Tibial artery (tissue), 4 donors: ENCODE measurements at regions not wholly inside any gene's neighbourhood (a gene's known extent, or its start where the extent isn't known, plus 50 kb on each side); places are given as distances from the start of the nearest gene placed in this dataset.
A peak's percentile ranks its signal among the peaks of the same experiment; 100 is the strongest.

Experiments
- DNase-seq, 2 donors: peaks; one replicate each; pipeline ENCODE4 v3.0.0-alpha.2; 2019
- H3K27ac ChIP-seq, 2 donors: fragments of 200-600 bp; sonication (generic) in 1 of 2; 1 replicate in 1 of 2; 2 replicates in 1 of 2; pipeline ENCODE4 v1.5.1; 2018 to 2019; ENCODE audit warnings: mild to moderate bottlenecking in 1 of 2
- H3K27me3 ChIP-seq, 2 donors: fragments of 200-600 bp; sonication (generic) in 1 of 2; one replicate each; pipeline versions ENCODE4 v1.5.1 to v1.6.0; 2016 to 2019
- H3K36me3 ChIP-seq, 3 donors: fragments of 200-600 bp; sonication (generic) in 2 of 3; one replicate each; pipeline ENCODE4 v1.5.1; 2016 to 2019; ENCODE audit warnings: mild to moderate bottlenecking in 2 of 3
- H3K4me1 ChIP-seq, 4 donors: fragments of 200-600 bp; sonication (generic) in 2 of 4; 1 replicate in 3 of 4; 2 replicates in 1 of 4; pipeline ENCODE4 v1.5.1; 2016 to 2019
- H3K4me3 ChIP-seq, 2 donors: fragments of 200-600 bp; sonication (generic) in 1 of 2; 1 replicate in 1 of 2; 2 replicates in 1 of 2; pipeline ENCODE4 v1.5.1; 2018 to 2019; ENCODE audit warnings: mild to moderate bottlenecking in 2 of 2
- H3K9me3 ChIP-seq, 3 donors: fragments of 200-600 bp; sonication (generic) in 1 of 3; one replicate each; pipeline ENCODE4 v1.5.1; 2016 to 2019
- CTCF ChIP-seq, 2 experiments: fragments of 200-600 bp in 1 of 2; fragments of 450-650 bp in 1 of 2; IDR thresholded peaks; one replicate each; pipeline ENCODE4 v1.5.1; 2017 to 2019; ENCODE audit warnings: antibody characterized with exemption in 2 of 2, mild to moderate bottlenecking in 1 of 2, moderate library complexity in 1 of 2
- intact Hi-C: fragments of 100-400 bp; cut with DNase I; formaldehyde crosslinking; loops from one replicate; pipeline ENCODE4 v1.15.0; 2023; ENCODE audit warnings: low total_unique reads

- DNase-seq, result no peak
- H3K27ac ChIP-seq, result no peak overlapping the region
- no peak overlapping the region for H3K4me3 ChIP-seq
- intact Hi-C loops, result no loop called here
- TF ChIP-seq CTCF (IDR thresholded peaks at IDR 0.05), result no peak
- no peaks in the 10 kb centered on the region for H3K4me1 ChIP-seq
- H3K36me3 ChIP-seq, result no peaks in the 10 kb centered on the region
- H3K27me3 ChIP-seq, result peaks cover 0 to 39% of the 10 kb centered on the region in 2 donors
- H3K9me3 ChIP-seq, result peaks cover 0 to 3% (median 0%) of the 10 kb centered on the region in 3 donors
Measured at GRCh38 chr2:239688840-239689239, 288.0 kb upstream of the HDAC4 start.

DNA sequence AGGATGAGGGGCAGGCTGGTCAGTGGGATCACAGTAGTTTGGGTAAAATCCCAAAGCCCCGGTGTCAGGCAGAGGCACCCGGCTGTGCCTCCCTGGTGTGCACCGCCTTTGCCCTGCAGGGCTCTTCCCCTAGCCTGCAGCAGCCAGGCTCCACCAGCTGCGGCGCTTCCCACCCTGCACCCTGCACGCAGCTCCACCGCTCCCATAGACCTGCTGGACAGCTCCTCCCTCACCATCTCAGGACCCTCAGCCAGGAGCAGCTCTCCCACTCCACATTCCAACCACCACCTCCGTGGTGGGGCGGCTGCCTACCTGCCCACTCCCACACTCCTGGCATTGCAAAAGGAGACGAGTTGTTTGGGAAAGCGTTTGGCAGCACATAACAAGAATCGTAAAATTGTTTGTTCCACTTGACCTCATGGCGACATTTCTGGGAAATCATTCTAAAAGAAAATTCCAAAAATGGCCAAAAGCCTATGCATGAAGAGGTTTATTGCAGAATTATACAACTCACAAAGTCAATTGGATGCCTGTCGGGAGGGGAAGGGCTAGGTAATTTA lies 287.4 kb upstream of the HDAC4 start:
- Histone ChIP-seq H3K4me3 (no peak overlapping the region), H3K27ac (no peak overlapping the region), H3K9me3 (peaks cover 0 to 6% (median 1%) of the 10 kb centered on the region in 3 donors), H3K4me1 (no peaks in the 10 kb centered on the region), H3K27me3 (peaks cover 0 to 38% of the 10 kb centered on the region in 2 donors), H3K36me3 (no peaks in the 10 kb centered on the region)
- peak in 1 of 2 donors; percentile 34 for DNase-seq
- intact Hi-C loops, result no loop called here
- no peak for TF ChIP-seq CTCF (IDR thresholded peaks at IDR 0.05)

GRCh38 chr2:239687441-239687840 lies 286.6 kb upstream of the HDAC4 start:
- Histone ChIP-seq H3K4me3 (no peak overlapping the region), H3K27me3 (peaks cover 0 to 41% of the 10 kb centered on the region in 2 donors), H3K27ac (no peak overlapping the region), H3K4me1 (no peaks in the 10 kb centered on the region), H3K36me3 (no peaks in the 10 kb centered on the region), H3K9me3 (peaks cover 0 to 9% (median 6%) of the 10 kb centered on the region in 3 donors)
- TF ChIP-seq CTCF (IDR thresholded peaks at IDR 0.05), result no peak
- DNase-seq, result peak in 1 of 2 donors; percentile 27
- intact Hi-C loops, result no loop called here

DNA sequence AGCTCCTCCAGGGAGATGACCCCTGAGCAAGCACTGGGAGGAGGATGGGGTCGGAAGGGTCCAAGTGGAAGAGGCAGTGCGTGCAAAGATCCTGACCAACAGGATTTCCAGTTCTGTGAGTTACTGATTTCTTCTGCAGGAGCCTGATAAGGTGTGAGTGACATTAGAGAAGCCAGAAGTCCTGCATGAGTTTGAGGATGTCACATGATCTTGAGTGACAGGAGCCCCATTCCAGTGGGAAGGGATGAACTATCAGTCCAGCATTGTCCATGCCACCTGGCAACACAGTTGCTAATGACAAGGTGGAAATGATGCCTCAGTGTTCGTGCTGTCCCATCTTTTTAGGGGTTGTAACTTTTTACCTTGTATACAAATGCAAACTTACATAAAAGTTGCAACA lies 285.1 kb upstream of the HDAC4 start:
- intact Hi-C loops, result no loop called here
- no peaks in the 10 kb centered on the region for H3K4me1 ChIP-seq
- no peaks in the 10 kb centered on the region for H3K36me3 ChIP-seq
- no peak for DNase-seq
- H3K4me3 ChIP-seq, result no peak overlapping the region
- peaks cover 0 to 12% (median 10%) of the 10 kb centered on the region in 3 donors for H3K9me3 ChIP-seq
- peaks cover 0 to 32% of the 10 kb centered on the region in 2 donors for H3K27me3 ChIP-seq
- no peak overlapping the region for H3K27ac ChIP-seq
- TF ChIP-seq CTCF (IDR thresholded peaks at IDR 0.05), result no peak

GRCh38 chr2:239685556-239685955 lies 284.7 kb upstream of the HDAC4 start:
- Histone ChIP-seq H3K4me1 (no peaks in the 10 kb centered on the region), H3K36me3 (no peaks in the 10 kb centered on the region), H3K4me3 (no peak overlapping the region), H3K27me3 (peaks cover 0 to 31% of the 10 kb centered on the region in 2 donors), H3K9me3 (peaks cover 0 to 12% (median 10%) of the 10 kb centered on the region in 3 donors), H3K27ac (no peak overlapping the region)
- no peak for TF ChIP-seq CTCF (IDR thresholded peaks at IDR 0.05)
- peak in 1 of 2 donors; percentile 34 for DNase-seq
- intact Hi-C loops, result no loop called here

- intact Hi-C loops, result no loop called here
- no peak for TF ChIP-seq CTCF (IDR thresholded peaks at IDR 0.05)
Measured at GRCh38 chr2:239684996-239685395, 284.2 kb upstream of the HDAC4 start.

More at GRCh38 chr2:239684996-239685395, 284.2 kb upstream of the HDAC4 start:
- H3K4me3 ChIP-seq, result no peak overlapping the region
- DNase-seq, result no peak
- H3K36me3 ChIP-seq, result no peaks in the 10 kb centered on the region
- H3K4me1 ChIP-seq, result no peaks in the 10 kb centered on the region
- no peak overlapping the region for H3K27ac ChIP-seq
- H3K27me3 ChIP-seq, result peaks cover 0 to 31% of the 10 kb centered on the region in 2 donors
- peaks cover 0 to 12% (median 10%) of the 10 kb centered on the region in 3 donors for H3K9me3 ChIP-seq
